Esophagus squamous epithelium (tissue), 4 donors: ENCODE measurements at regions not wholly inside any gene's neighbourhood (a gene's known extent, or its start where the extent isn't known, plus 50 kb on each side); places are given as distances from the start of the nearest gene placed in this dataset.
A peak's percentile ranks its signal among the peaks of the same experiment; 100 is the strongest.

ENCODE experiments used
- POLR2A ChIP-seq, 4 donors: fragments of 450-650 bp; IDR thresholded peaks; one replicate each; pipeline ENCODE4 v1.6.1; 2017; ENCODE audit warnings: antibody characterized with exemption in 4 of 4, mild to moderate bottlenecking in 4 of 4, moderate library complexity in 3 of 4
- TF ChIP-seq, protein P1 (sequence below), 6 experiments: fragments of 450-650 bp in 4 of 6; fragments of 200-600 bp in 2 of 6; sonication (generic) in 2 of 6; IDR thresholded peaks; one replicate each; pipeline ENCODE4 v1.5.1; 2016 to 2019; ENCODE audit warnings: antibody characterized with exemption in 6 of 6, mild to moderate bottlenecking in 4 of 6, moderate library complexity in 4 of 6

DNA sequence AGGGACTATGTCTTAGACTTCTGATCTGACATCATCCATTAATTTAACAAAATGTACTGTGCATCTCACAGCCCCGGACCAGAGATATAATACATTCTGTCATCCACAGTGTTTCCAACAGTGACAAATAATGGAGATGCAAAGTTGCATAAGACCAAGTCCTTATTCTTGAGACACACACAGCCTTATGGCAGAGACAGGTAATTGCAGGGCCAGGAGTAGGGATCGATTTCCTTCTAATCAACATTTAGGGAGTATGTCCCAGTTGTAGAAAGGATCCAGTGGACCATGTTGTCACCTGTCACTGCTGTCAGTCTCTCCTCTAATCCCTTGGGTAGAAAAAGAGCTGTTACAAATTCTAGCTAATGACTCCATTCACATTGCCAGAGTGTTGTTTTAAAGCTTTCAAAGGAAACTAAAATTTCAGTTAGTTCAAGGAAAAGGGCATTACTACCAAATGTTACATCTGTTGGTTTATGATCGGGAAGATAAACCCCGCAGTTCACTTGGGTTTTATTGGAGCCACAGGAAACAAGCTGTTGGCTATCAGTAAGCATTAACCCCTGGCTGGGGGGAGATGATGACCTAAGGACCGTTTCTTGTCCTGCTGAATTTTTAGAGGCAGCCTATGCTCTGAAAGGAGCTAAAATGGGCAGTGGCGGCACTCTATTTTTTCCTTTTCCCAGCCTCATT is 111.4 kb upstream of the ATXN1 start:
- TF ChIP-seq, protein P1, sequence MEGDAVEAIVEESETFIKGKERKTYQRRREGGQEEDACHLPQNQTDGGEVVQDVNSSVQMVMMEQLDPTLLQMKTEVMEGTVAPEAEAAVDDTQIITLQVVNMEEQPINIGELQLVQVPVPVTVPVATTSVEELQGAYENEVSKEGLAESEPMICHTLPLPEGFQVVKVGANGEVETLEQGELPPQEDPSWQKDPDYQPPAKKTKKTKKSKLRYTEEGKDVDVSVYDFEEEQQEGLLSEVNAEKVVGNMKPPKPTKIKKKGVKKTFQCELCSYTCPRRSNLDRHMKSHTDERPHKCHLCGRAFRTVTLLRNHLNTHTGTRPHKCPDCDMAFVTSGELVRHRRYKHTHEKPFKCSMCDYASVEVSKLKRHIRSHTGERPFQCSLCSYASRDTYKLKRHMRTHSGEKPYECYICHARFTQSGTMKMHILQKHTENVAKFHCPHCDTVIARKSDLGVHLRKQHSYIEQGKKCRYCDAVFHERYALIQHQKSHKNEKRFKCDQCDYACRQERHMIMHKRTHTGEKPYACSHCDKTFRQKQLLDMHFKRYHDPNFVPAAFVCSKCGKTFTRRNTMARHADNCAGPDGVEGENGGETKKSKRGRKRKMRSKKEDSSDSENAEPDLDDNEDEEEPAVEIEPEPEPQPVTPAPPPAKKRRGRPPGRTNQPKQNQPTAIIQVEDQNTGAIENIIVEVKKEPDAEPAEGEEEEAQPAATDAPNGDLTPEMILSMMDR (IDR thresholded peaks at IDR 0.05) = peak in 1 of 6 experiments; percentile 29
- TF ChIP-seq POLR2A (IDR thresholded peaks at IDR 0.05) = no peak
